CD4-positive, alpha-beta T cell treated with Interferon gamma for 1 hour (primary cell): ENCODE measurements at regions not wholly inside any gene's neighbourhood (a gene's known extent, or its start where the extent isn't known, plus 50 kb on each side); places are given as distances from the start of the nearest gene placed in this dataset.

Source experiments
- DNase-seq: peaks from one replicate; pipeline ENCODE4 v3.0.0-alpha.2; 2020

DNA sequence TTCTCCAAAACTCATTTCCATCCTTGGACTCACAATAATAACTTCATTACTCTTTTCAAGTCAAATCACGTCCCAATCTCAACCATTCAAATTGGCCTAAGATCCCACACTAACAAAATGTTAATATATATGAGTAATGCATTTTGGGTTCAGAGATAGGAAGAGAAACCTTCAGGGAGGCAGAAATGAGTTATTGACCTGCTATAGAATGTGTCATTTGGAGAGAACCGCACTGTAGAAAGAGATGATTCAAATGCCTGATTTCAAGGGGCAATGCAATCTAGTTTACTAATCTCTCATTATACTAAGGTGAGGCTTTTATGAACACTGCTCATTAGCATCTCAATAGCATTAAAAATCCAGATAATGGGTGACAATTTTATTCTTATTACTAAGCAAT, 1595.0 kb upstream of the GOT2 start:
- DNase-seq = no peak

DNA sequence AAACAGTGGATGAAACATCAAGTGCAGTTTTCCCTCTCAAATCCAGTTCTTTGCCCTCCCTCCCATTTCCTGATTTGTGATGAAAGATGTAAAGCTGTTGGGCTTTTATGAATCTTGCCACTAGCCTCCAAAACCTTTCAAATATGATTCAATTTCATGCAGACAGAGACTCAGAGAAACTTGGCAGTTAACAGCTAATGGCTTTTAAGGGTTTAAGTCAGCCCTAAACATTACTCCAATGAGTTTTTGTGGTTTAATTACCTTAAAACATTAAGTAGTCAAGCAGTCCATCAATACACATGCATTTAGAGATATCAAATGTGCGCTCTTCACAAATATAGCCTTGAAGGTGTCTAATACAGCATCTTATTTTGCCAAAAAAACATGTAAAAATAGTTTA, 1594.0 kb upstream of the GOT2 start:
- no peak for DNase-seq

DNA sequence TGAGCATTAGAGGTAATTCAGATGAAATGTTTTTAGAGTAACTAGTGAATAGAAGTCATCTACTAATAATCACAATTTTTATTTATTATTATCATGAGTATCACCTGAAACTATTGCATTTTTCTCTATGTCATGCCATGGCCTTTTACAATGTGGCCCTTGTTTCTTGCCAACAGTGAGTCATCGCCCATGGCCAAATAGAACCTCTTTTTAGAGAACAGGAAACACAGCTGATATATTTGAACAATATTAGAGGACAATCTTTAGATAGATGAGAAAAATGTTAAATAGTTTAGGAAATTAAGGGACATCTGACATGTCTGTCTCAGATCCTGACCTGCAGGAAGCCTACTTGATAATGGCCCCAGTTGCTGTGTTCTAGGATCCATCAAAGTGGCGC, 1584.4 kb upstream of the GOT2 start:
- no peak for DNase-seq

DNA sequence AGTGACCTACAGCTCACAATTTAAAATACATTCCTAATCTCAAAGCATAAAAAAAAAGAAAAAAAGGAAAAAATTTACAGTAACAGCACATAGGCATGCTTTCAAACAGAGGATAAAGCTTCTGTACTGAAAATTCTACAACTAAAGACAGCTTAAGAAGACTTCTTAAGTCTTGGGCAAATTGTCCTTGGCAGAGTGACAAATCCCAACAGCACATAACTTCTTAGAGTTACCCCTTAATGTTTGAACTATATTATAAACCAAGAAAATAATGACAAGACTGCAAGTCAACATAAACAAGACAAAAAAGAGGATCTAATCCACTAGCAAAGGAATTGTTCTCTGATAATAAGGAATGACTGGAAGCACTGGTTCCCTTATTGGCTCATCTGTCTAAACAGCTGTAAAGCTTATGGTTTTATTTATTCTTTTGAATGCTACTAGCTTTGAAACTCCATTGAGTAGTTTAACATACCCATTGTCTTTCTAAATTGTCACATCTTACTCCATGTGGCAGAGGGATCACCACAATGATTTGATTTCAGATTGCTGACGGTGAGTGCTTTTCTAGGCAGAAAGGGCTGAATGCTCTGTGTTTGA, 1576.8 kb upstream of the GOT2 start:
- no peak for DNase-seq

DNA sequence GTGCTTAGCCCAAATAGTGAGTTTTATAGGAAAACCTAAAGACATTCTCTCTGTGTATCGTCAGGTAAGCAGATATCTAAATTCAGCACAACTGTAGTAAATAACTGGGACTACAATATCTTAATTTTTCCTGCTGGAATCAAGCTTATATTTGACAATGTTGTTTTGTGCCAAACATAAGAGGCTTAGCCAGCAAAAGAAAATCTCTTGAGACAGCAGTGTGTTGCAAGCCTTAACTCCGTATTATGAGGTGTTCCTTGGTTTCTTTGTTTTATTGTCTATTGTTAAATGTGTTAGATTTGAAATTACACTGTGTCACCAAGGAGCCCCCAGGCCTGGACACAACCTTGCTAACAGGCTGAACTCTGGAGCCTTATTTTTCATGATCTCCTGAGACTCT, 1570.6 kb upstream of the GOT2 start:
- no peak for DNase-seq

DNA sequence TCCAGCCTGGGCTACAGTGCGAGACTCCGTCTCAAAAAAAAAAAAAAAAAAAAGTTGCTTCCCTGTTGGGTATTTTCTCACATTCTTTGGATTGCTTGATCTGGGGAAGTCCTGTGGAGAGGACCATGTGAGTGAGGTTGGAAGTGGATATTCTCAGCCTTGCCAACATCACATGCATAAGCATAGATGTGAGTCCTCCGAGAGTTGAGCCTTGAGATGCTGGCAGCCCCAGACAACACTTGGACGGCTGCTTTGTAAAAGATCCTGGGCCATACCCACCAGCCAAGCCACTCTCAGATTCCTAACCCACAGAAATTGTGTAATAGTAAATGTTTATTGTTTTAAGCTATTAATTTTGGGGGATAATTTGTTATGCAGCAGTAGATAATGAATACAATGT, 1570.0 kb upstream of the GOT2 start:
- DNase-seq = no peak

- no peak for DNase-seq
Measured at GRCh38 chr16:60302676-60303075, 1568.6 kb upstream of the GOT2 start.

GRCh38 chr16:60302261-60302660, 1568.1 kb upstream of the GOT2 start:
- no peak for DNase-seq

GRCh38 chr16:60299241-60299776, 1565.2 kb upstream of the GOT2 start:
- DNase-seq = no peak

DNA sequence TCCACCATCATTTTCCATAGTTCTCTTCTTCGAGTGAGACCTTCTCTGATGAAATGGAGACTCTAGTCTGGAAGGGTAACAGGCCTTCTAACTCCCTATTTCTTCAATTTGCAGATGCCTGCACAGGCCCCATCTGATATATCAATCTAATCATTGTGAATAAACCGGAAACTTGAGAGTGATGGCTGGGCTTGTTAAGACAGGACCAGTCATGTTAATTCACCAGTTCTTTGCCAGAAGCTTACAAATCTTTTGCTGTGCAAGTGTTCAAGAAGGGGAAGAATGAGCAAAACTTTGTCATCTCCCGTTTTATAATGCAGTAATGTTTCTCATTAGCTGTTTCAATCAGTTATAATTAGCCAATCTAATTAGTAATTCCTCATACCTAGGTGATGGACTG, 1561.3 kb upstream of the GOT2 start:
- DNase-seq = no peak

GRCh38 chr16:60285794-60286193, 1551.7 kb upstream of the GOT2 start:
- no peak for DNase-seq

- no peak for DNase-seq
Measured at GRCh38 chr16:60279061-60279665, 1545.0 kb upstream of the GOT2 start.

- DNase-seq = no peak
Measured at GRCh38 chr16:60274431-60275019, 1540.4 kb upstream of the GOT2 start.

- no peak for DNase-seq
Measured at GRCh38 chr16:60271781-60272180, 1537.7 kb upstream of the GOT2 start.

DNA sequence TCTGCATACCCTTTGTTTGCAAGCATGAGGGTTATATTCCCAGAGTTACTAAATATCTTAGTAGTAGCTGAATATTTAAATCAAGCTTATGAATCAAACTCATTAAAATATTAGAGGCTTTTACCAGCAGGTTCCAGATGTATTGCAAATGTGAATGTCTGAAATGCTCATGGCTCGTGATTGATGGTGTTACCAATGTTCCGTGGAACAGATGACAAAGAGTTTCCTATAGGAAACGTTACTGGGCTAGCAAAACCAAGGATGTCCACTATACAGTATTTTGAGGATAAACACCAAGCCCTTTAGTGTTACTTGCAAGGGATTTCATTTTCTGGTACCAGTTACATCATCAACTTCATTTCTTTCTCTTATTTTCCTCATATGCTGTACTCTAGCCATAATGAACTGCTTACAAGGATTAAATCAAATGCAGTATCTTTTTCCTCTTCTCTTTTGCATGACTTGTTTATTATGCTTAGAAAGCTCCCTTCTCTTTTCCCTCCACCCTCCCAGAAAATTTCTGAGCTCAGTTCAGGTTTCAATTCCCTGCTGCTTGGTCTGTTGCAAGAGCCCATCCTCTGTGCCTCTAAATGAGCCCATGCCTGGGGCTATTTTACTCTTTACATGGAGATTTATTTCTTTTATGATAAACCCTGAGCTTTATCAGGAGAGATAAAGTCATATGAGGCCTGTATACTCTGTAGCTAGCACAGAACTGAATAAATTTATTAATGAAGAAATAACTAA, 1537.1 kb upstream of the GOT2 start:
- DNase-seq = no peak

DNA sequence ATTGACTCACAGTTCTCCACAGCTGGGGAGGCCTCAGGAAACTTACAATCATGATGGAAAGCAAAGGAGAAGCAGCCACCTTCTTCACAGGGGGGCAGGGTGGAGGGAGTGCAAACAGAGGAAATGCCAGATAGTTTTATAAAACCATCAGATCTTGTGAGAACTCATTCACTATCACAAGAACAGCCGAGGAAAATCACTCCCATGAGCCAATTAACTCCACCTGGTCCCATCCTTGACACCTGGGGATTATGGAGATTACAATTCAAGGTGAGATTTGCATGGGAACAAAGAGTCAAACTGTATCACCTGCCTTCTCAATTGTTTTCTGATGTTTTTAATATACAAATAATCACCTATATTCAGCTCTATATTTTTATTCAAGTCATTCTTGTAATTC, 1527.3 kb upstream of the GOT2 start:
- no peak for DNase-seq

DNA sequence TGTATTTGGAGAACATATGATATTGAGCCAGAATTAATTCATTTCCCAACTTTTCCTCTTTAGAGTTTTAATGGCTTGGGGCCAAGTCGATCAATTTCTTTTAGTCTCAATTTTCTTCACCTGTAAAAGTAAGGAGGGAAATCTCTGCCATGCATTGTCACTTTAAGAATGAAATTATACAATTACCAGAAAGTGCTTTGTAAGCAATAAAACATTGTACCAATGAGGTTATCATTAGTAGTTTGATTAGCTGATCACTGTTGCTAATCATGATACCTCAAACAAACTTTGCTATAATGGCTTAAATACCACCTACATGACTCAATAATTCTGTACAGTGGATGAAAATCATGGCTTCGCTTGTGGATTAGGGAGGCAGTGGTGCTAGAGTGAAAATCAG, 1525.8 kb upstream of the GOT2 start:
- no peak for DNase-seq

GRCh38 chr16:60246086-60246485, 1512.0 kb upstream of the GOT2 start:
- DNase-seq = no peak

- DNase-seq = no peak
Measured at GRCh38 chr16:60241671-60242070, 1507.6 kb upstream of the GOT2 start.

DNA sequence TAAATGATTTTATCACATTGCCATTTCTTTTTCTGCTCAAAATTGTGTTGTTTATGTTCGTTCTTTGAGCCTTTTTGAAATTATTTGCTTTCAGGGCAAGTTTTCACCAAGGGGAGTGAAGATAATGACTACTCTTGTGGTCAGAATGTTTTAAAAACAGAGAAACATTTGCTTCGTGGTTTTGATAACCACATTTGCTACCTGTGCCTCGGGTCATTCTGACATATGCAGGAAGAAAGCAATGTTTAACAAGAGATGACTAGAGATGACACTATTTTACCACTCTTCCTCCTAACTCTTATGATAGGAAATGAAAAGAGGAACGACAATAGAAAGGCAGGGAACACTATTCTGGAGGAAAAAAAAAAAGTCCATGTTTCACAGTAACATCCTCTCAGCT, 1496.5 kb upstream of the GOT2 start:
- DNase-seq = no peak

DNA sequence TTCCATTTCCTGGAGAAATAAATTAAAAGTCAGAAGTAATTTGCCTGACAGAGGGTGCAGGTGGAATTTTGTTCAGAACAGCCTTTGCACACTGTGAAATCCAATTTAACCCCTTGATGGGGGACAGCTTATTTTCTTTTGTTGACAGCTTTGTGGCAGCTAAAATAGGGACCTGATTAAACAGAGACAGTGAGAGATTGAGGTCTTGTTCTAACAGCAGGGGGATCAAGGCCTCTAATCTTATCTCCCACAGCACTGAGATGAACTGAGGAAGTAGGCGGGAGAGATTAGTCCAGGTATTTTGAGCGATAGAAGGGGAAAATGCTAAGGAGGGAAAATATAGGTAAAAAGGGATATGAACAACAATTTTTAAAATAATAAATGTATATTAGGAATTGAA, 1491.4 kb upstream of the GOT2 start:
- DNase-seq = no peak

DNA sequence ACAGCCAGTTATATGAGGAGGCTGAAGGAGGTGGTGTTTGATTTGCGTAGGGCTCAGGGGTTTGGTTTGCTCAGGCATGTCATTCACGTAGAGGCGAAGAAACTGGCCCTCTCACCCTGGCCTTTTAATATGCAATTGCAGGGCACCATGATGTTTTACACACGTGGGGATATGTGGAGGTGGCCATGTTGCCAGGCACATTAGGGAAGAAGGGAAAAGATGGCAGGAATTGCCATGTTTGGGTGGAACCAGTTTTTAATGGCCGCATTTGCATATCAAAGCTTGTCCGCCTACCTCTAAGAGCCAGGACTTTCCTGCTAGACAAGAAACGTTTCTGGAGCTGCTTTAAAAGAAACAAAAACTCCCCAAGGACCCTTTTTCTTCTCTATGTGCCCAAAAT, 1483.7 kb upstream of the GOT2 start:
- no peak for DNase-seq

DNA sequence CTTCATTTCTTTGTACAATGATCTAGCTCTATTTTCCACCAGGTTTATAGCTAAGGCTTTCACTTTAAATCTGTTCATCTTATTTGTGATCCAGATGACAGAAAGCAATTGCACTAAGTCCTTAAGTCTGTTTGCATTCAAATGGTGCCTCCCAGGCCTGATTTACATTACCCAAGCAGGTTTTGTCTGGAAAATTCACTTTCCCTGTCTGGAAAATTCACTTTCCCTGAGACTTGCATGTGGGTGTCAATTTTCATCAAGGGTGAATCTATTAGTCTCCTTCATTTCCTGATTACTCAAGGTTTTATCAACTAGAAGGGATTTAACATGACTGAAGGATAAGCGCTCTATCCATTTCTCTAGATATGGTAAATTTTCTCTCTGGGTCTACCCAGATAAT, 1480.2 kb upstream of the GOT2 start:
- no peak for DNase-seq

GRCh38 chr16:60206516-60206915, 1472.4 kb upstream of the GOT2 start:
- no peak for DNase-seq
